ENCODE measurements at regions not wholly inside any gene's neighbourhood (a gene's known extent, or its start where the extent isn't known, plus 50 kb on each side); places are given as distances from the start of the nearest gene placed in this dataset.

DNA sequence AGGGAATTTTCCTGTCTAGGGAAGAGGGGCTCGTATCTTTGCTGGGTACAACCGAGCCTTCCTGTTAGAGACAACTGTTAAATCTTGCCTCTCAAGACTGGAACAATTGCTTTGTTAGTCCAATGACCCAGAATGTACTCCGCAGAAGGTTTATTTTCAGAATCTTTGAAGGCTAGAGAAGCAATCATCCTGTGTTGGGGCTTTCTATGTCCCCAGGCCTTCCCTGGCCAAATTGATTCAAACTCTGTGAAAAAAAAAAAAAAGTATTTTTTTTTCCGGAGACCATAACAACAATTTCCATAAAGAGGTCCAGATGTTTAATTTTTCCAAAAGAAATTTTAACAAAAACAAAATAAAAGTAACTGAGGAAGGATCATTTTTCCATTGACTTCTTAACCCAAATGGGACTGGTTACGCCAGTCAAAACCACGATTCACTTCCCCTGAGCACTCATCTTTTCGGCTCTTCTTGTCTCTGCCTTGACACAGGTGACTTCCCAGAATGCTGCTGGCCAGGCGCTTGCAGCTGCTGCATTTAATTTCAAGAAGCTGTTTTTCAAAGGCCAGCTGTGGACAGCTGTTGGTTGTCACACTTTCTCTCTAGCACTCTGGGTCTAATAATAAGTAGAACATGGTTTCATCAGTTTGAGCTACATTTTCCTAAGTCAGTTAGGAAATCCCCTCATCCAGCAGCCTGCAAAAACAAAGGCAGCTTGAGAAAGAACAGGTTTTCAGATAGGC is 81.6 kb upstream of the MANSC4 start:
- TF ChIP-seq, protein P1, sequence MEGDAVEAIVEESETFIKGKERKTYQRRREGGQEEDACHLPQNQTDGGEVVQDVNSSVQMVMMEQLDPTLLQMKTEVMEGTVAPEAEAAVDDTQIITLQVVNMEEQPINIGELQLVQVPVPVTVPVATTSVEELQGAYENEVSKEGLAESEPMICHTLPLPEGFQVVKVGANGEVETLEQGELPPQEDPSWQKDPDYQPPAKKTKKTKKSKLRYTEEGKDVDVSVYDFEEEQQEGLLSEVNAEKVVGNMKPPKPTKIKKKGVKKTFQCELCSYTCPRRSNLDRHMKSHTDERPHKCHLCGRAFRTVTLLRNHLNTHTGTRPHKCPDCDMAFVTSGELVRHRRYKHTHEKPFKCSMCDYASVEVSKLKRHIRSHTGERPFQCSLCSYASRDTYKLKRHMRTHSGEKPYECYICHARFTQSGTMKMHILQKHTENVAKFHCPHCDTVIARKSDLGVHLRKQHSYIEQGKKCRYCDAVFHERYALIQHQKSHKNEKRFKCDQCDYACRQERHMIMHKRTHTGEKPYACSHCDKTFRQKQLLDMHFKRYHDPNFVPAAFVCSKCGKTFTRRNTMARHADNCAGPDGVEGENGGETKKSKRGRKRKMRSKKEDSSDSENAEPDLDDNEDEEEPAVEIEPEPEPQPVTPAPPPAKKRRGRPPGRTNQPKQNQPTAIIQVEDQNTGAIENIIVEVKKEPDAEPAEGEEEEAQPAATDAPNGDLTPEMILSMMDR (conservative IDR thresholded peaks at IDR 0.05; ENCODE audit: low read length): no peak
- no peak for TF ChIP-seq EZH2phosphoT487 (IDR thresholded peaks at IDR 0.05; ENCODE audit: borderline replicate concordance, low read depth, low read length)

Data from OCI-LY7 (cell line).